ENCODE measurements at regions not wholly inside any gene's neighbourhood (a gene's known extent, or its start where the extent isn't known, plus 50 kb on each side); places are given as distances from the start of the nearest gene placed in this dataset.

DNA sequence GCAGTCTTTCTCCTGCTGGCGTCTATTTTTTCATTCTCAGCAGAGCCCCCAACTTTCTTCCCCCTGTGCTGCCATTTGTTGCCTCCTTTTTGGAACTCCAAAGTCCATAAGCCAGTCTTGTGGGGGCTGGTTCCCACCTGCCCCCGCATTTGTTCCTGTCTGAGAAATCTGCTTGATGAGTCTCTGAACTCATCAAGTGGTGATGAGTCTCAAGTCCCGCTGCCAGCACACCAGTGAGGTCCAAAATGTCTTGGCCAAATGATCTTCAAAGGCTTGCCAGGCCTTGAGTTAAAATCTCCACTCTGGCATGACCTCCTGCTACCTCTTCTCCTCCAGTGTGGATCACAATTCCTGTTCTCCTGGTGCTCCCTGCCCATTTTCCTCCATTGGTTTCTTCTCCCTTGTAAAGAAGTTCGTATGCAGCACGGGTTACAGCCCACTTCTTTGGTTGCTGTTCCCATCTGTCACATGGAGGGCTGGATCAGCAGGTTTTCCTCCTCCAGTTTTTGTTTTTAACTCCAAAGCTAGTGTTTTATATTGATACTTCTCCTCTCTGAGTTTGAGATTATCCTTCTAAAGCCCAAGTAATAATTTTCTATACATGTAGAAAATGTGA is 72.7 kb upstream of the LIMCH1 start:
- Histone ChIP-seq H2BK20ac (ENCODE audit: low read length) (no peak overlapping the region), H3K79me1 (ENCODE audit: low read depth, low read length) (no peaks in the 10 kb centered on the region), H4K8ac (ENCODE audit: extremely low read depth, insufficient read depth, low read length) (no peak overlapping the region; the same call in 1 of the 2 replicates), H2AK5ac (ENCODE audit: low read depth, low read length) (no peak overlapping the region), H2BK5ac (ENCODE audit: low read depth, low read length) (no peak overlapping the region), H3K9me3 (ENCODE audit: insufficient read depth in 2 of 2, low read depth in 1 of 2, low read length in 1 of 2) (no peaks in the 10 kb centered on the region), H3K4me3 (ENCODE audit: extremely low read depth in 1 of 4, insufficient read depth in 2 of 4, low read depth in 3 of 4, low read length in 4 of 4) (no peak overlapping the region), H3K27ac (ENCODE audit: low read depth, low read length) (no peak overlapping the region), H3K4me2 (ENCODE audit: insufficient read depth in 1 of 2, low read depth in 2 of 2, low read length in 2 of 2) (no peak overlapping the region), H2BK15ac (ENCODE audit: low read length) (no peak overlapping the region), H3K18ac (ENCODE audit: extremely low read depth, low read length) (no peak overlapping the region), H3K9ac (replicated peaks in 1 of 4; ENCODE audit: extremely low read depth in 1 of 4, low read depth in 3 of 4, low read length in 3 of 4) (no peak overlapping the region), H4K5ac (ENCODE audit: insufficient read length, low read depth, low read length) (no peak overlapping the region), H2AFZ (ENCODE audit: low read length) (no peak overlapping the region), H3K36me3 (ENCODE audit: control insufficient read depth in 2 of 4, insufficient read depth in 4 of 4, low read length in 3 of 4) (no peaks in the 10 kb centered on the region), H3K4me1 (replicated peaks in 1 of 4; ENCODE audit: control insufficient read depth in 3 of 4, insufficient read depth in 4 of 4, low read length in 3 of 4) (peaks cover 0 to 5% (median 0%) of the 10 kb centered on the region in 4 experiments; a peak in 2 of 7 replicates), H4K91ac (replicated peaks; ENCODE audit: insufficient read length, low read length) (no peak overlapping the region), H3K23me2 (ENCODE audit: low read depth, low read length) (no peaks in the 10 kb centered on the region), H3K4ac (replicated peaks; ENCODE audit: insufficient read length, low read depth, low read length) (no peak overlapping the region), H3K27me3 (replicated peaks in 1 of 4; ENCODE audit: control insufficient read depth in 3 of 4, extremely low read depth in 1 of 4, insufficient read depth in 3 of 4, low read length in 3 of 4) (no peaks in the 10 kb centered on the region; a peak in 1 of 7 replicates), H3K23ac (ENCODE audit: insufficient read length) (no peak overlapping the region), H3K56ac (replicated peaks; ENCODE audit: insufficient read length, low read depth, low read length) (no peak overlapping the region), H2BK12ac (ENCODE audit: low read depth, low read length) (no peak overlapping the region), H2BK120ac (replicated peaks; ENCODE audit: low read depth, low read length) (no peak overlapping the region), H4K20me1 (replicated peaks in 1 of 2; ENCODE audit: control insufficient read depth in 1 of 2, insufficient read depth in 2 of 2, low read length in 2 of 2) (no peaks in the 10 kb centered on the region), H3K79me2 (ENCODE audit: control insufficient read depth in 1 of 2, insufficient read depth in 2 of 2, low read length in 2 of 2) (no peaks in the 10 kb centered on the region), H3K14ac (ENCODE audit: insufficient read length) (no peak overlapping the region)
- FAIRE-seq (no peak), DNase-seq (ENCODE audit: low read depth in 1 of 2, low spot score in 2 of 2) (no peak)
- WGBS, 2 experiments (ENCODE audit: extremely low coverage in 1 of 2, insufficient coverage in 1 of 2, insufficient read length in 1 of 2, insufficient replicate concordance in 2 of 2, low coverage in 1 of 2, low lambda C conversion rate in 2 of 2, missing lambda C conversion rate in 1 of 2), result 96% methylated on average over 5 of the region's 5 CpGs; no CpG with 5 or more reads in 1 of the 2 experiments
- ChIA-PET CTCF (ENCODE audit: partially characterized antibody) (interaction anchor here (1.1 kb wide), 1 partner anchor 29 kb away, joined by 3 read pairs; no protein-coding TSS in a partner anchor), POLR2A (ENCODE audit: partially characterized antibody) (no interaction called here)
- TF ChIP-seq SP2 (IDR thresholded peaks at IDR 0.05; ENCODE audit: low read length) (no peak), CREB1 (IDR thresholded peaks at IDR 0.05) (no peak), TAF7 (optimal IDR thresholded peaks at IDR 0.05; ENCODE audit: borderline replicate concordance, low read depth, low read length) (no peak), CHD1 (IDR thresholded peaks at IDR 0.05; ENCODE audit: low read depth, low read length) (no peak), ASH2L (IDR thresholded peaks at IDR 0.05; ENCODE audit: low read length) (no peak), BRCA1 (IDR thresholded peaks at IDR 0.05; ENCODE audit: low read depth, low read length) (no peak), TCF12 (IDR thresholded peaks at IDR 0.05; ENCODE audit: low read depth, low read length) (no peak), SUZ12 (IDR thresholded peaks at IDR 0.05; ENCODE audit: low read length) (no peak), CHD2 (IDR thresholded peaks at IDR 0.05; ENCODE audit: low read length) (no peak), PHF8 (conservative IDR thresholded peaks at IDR 0.05; ENCODE audit: low read depth, low read length) (no peak)
